BLaER1 treated with 17β-estradiol and CSF1 and Interleukin-3, amounts not matched to agents 10 nM and 100 nM (cell line): ENCODE measurements at regions not wholly inside any gene's neighbourhood (a gene's known extent, or its start where the extent isn't known, plus 50 kb on each side); places are given as distances from the start of the nearest gene placed in this dataset.

ENCODE experiments used
- H3K27ac ChIP-seq, 11 experiments: shearing (Covaris generic); formaldehyde crosslinking; 2 replicates each; pipeline ENCODE4 v1.8.1; 2022
- H3K27me3 ChIP-seq, 11 experiments: shearing (Covaris generic); formaldehyde crosslinking; 2 replicates each; pipeline ENCODE4 v1.8.1; 2022
- H3K36me3 ChIP-seq, 11 experiments: shearing (Covaris generic); formaldehyde crosslinking; 2 replicates each; pipeline ENCODE4 v1.8.1; 2022
- H3K4me1 ChIP-seq, 10 experiments: shearing (Covaris generic); formaldehyde crosslinking; 2 replicates each; pipeline ENCODE4 v1.8.1; 2022
- H3K4me2 ChIP-seq, 11 experiments: shearing (Covaris generic); formaldehyde crosslinking; 2 replicates each; pipeline ENCODE4 v1.8.1; 2022
- H3K4me3 ChIP-seq, 10 experiments: shearing (Covaris generic); formaldehyde crosslinking; 2 replicates each; pipeline ENCODE4 v1.8.1; 2022
- H3K9ac ChIP-seq, 11 experiments: shearing (Covaris generic); formaldehyde crosslinking; 2 replicates each; pipeline ENCODE4 v1.8.1; 2022
- H3K9me3 ChIP-seq, 11 experiments: shearing (Covaris generic); formaldehyde crosslinking; replicated peaks in 1 of 11; 2 replicates each; pipeline ENCODE4 v1.8.1; 2022
- H4K20me1 ChIP-seq, 11 experiments: shearing (Covaris generic); formaldehyde crosslinking; 2 replicates each; pipeline ENCODE4 v1.8.1; 2022
- Cebpa-rat ChIP-seq, 11 experiments: shearing (Covaris generic); IDR thresholded peaks; 2 replicates each; pipeline ENCODE4 v1.8.1; 2022

DNA sequence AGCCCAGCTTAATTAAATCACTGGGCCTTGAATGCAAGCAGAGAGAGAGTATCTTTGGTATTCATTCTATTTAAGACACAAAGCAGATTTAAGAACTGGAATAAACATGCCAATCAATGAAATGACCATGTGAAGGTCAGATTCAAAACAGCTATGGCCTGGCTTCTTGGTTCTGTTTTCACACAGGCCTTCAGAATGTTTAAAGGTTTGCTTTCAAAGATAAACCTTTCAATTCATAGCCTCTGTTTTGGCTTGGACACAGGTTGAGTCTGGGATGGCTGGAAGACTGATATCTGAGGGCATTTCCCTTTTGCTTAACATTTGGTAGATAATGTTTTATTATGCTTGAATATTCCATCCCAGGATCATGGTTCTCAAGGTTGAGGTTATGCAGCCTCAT lies 244.4 kb upstream of the KBTBD8 start:
- TF ChIP-seq Cebpa-rat (IDR thresholded peaks at IDR 0.05), result no peak
- no peak overlapping the region for H3K27ac ChIP-seq

GRCh38 chr3:66754613-66755012 lies 243.5 kb upstream of the KBTBD8 start:
- Histone ChIP-seq H3K4me3 (no peak overlapping the region), H3K4me1 (no peaks in the 10 kb centered on the region), H3K9ac (no peak overlapping the region), H3K36me3 (no peaks in the 10 kb centered on the region), H4K20me1 (no peaks in the 10 kb centered on the region), H3K4me2 (no peak overlapping the region), H3K27me3 (no peaks in the 10 kb centered on the region), H3K27ac (no peak overlapping the region), H3K9me3 (no peaks in the 10 kb centered on the region; a peak in 1 of 22 replicates)
- no peak for TF ChIP-seq Cebpa-rat (IDR thresholded peaks at IDR 0.05)

More for the DNA sequence above, 244.4 kb upstream of the KBTBD8 start:
- Histone ChIP-seq H3K4me2 (no peak overlapping the region), H3K9ac (no peak overlapping the region), H3K4me3 (no peak overlapping the region), H3K36me3 (no peaks in the 10 kb centered on the region), H3K4me1 (no peaks in the 10 kb centered on the region), H4K20me1 (no peaks in the 10 kb centered on the region), H3K27me3 (no peaks in the 10 kb centered on the region), H3K9me3 (no peaks in the 10 kb centered on the region; a peak in 1 of 22 replicates)

- no peak overlapping the region for H3K4me2 ChIP-seq
- no peak for TF ChIP-seq Cebpa-rat (IDR thresholded peaks at IDR 0.05)
- no peaks in the 10 kb centered on the region for H3K27me3 ChIP-seq
- H3K27ac ChIP-seq, result no peak overlapping the region
- no peaks in the 10 kb centered on the region; a peak in 1 of 22 replicates for H3K9me3 ChIP-seq
- H3K4me1 ChIP-seq, result no peaks in the 10 kb centered on the region
- no peaks in the 10 kb centered on the region for H4K20me1 ChIP-seq
- no peak overlapping the region for H3K9ac ChIP-seq
- H3K36me3 ChIP-seq, result no peaks in the 10 kb centered on the region
- no peak overlapping the region for H3K4me3 ChIP-seq
Measured at GRCh38 chr3:66755924-66756323, 242.2 kb upstream of the KBTBD8 start.

GRCh38 chr3:66756468-66757036 lies 241.6 kb upstream of the KBTBD8 start:
- no peak overlapping the region for H3K27ac ChIP-seq
- H3K4me1 ChIP-seq, result no peaks in the 10 kb centered on the region
- no peaks in the 10 kb centered on the region for H4K20me1 ChIP-seq
- H3K36me3 ChIP-seq, result no peaks in the 10 kb centered on the region
- TF ChIP-seq Cebpa-rat (IDR thresholded peaks at IDR 0.05), result no peak
- no peak overlapping the region for H3K4me3 ChIP-seq
- no peak overlapping the region for H3K4me2 ChIP-seq
- H3K9ac ChIP-seq, result no peak overlapping the region
- no peaks in the 10 kb centered on the region for H3K27me3 ChIP-seq
- H3K9me3 ChIP-seq, result no peaks in the 10 kb centered on the region; a peak in 1 of 22 replicates

DNA sequence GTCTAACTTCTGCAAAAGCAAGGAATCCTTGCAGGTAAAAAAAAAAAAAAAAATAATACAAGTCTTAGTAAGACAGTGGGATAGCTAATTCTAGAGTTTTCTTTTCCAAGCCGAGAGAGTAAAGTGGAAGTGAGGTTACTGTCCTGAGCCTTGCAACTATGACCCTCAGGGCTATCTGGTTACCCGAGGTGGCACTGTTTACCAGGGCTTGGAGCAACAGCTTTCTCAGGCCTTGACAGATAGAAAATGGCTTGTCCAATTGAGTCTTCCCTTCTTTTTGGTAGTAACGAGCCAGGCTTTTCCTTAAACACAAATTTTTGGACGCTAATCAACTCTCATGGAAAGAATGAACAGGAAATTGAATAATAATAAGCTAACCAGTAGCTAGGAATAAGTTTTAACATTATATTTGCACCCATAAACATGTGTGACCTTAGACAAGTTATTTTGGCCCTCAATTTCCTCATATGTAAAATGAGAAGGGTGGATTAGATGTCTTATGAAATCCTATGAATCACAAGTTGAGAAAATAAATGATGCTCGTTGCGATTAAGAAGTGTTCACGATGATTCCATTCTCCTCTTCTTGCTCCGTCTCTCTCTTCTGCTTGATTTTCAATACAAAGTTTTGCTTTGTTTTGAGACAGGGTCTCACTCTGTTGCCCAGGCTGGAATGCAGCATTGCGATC lies 236.9 kb upstream of the KBTBD8 start:
- H3K9ac ChIP-seq, result no peak overlapping the region
- H3K36me3 ChIP-seq, result no peaks in the 10 kb centered on the region
- H3K4me1 ChIP-seq, result no peaks in the 10 kb centered on the region
- H3K4me2 ChIP-seq, result no peak overlapping the region
- TF ChIP-seq Cebpa-rat (IDR thresholded peaks at IDR 0.05), result no peak
- H3K9me3 ChIP-seq, result peaks cover 0 to 13% (median 5%) of the 10 kb centered on the region in 11 experiments; a peak in 10 of 22 replicates
- no peaks in the 10 kb centered on the region for H4K20me1 ChIP-seq
- no peaks in the 10 kb centered on the region for H3K27me3 ChIP-seq
- H3K4me3 ChIP-seq, result no peak overlapping the region
- no peak overlapping the region for H3K27ac ChIP-seq

- no peak for TF ChIP-seq Cebpa-rat (IDR thresholded peaks at IDR 0.05)
- Histone ChIP-seq H3K27me3 (no peaks in the 10 kb centered on the region), H3K4me1 (no peaks in the 10 kb centered on the region), H3K4me3 (no peak overlapping the region), H3K9ac (no peak overlapping the region), H3K4me2 (no peak overlapping the region), H4K20me1 (no peaks in the 10 kb centered on the region), H3K9me3 (peaks cover 0 to 13% (median 5%) of the 10 kb centered on the region in 11 experiments; a peak in 10 of 22 replicates), H3K36me3 (no peaks in the 10 kb centered on the region), H3K27ac (no peak overlapping the region)
Measured at GRCh38 chr3:66762916-66763693, 235.0 kb upstream of the KBTBD8 start.

DNA sequence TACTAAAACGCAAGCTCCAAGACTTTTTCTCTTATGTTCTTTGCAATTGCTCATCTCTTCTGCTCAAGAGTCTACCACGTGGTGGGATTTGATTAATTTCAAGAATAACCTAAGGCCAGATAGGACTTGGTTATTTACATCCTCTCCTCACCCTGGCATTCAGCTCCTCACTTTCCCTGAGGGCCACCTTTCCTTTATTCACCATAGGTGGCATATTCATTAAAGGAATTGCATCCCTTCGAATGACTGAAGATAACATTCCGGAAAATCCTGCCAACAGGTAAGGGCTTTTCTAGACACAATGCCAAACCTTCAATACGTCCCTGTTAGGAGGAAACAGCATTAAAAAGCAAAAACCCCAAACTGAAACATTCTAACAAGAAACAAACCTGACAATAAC lies 220.0 kb upstream of the KBTBD8 start:
- no peak overlapping the region for H3K9ac ChIP-seq
- H3K4me2 ChIP-seq, result no peak overlapping the region
- H3K27ac ChIP-seq, result no peak overlapping the region
- H3K4me1 ChIP-seq, result no peaks in the 10 kb centered on the region
- peaks cover 0 to 4% (median 2%) of the 10 kb centered on the region in 11 experiments; a peak in 6 of 22 replicates for H3K9me3 ChIP-seq
- no peaks in the 10 kb centered on the region for H4K20me1 ChIP-seq
- no peak for TF ChIP-seq Cebpa-rat (IDR thresholded peaks at IDR 0.05)
- H3K4me3 ChIP-seq, result no peak overlapping the region
- H3K27me3 ChIP-seq, result no peaks in the 10 kb centered on the region
- H3K36me3 ChIP-seq, result no peaks in the 10 kb centered on the region

- H3K27me3 ChIP-seq, result no peaks in the 10 kb centered on the region
- no peak overlapping the region for H3K9ac ChIP-seq
- no peak overlapping the region for H3K4me2 ChIP-seq
- H3K4me1 ChIP-seq, result no peaks in the 10 kb centered on the region
- no peak for TF ChIP-seq Cebpa-rat (IDR thresholded peaks at IDR 0.05)
- no peaks in the 10 kb centered on the region for H3K36me3 ChIP-seq
- H3K27ac ChIP-seq, result no peak overlapping the region
- H3K4me3 ChIP-seq, result no peak overlapping the region
- H4K20me1 ChIP-seq, result no peaks in the 10 kb centered on the region
- H3K9me3 ChIP-seq, result peaks cover 4 to 10% (median 8%) of the 10 kb centered on the region in 11 experiments; a peak in 14 of 22 replicates
Measured at GRCh38 chr3:66778777-66779176, 219.3 kb upstream of the KBTBD8 start.

- H3K4me1 ChIP-seq, result no peaks in the 10 kb centered on the region
- TF ChIP-seq Cebpa-rat (IDR thresholded peaks at IDR 0.05), result no peak
- H3K9ac ChIP-seq, result no peak overlapping the region
- peaks cover 4 to 16% (median 10%) of the 10 kb centered on the region in 11 experiments; a peak in 14 of 22 replicates for H3K9me3 ChIP-seq
- H3K27ac ChIP-seq, result no peak overlapping the region
- no peak overlapping the region for H3K4me2 ChIP-seq
- no peaks in the 10 kb centered on the region for H3K36me3 ChIP-seq
- no peaks in the 10 kb centered on the region for H3K27me3 ChIP-seq
- no peak overlapping the region for H3K4me3 ChIP-seq
- no peaks in the 10 kb centered on the region for H4K20me1 ChIP-seq
Measured at GRCh38 chr3:66785191-66785909, 212.8 kb upstream of the KBTBD8 start.
